ENCODE measurements at regions not wholly inside any gene's neighbourhood (a gene's known extent, or its start where the extent isn't known, plus 50 kb on each side); places are given as distances from the start of the nearest gene placed in this dataset.

- no peak overlapping the region for H2BK12ac ChIP-seq (ENCODE audit: low read depth, low read length)
- no peak overlapping the region for H2BK120ac ChIP-seq (replicated peaks; ENCODE audit: low read depth, low read length)
- 93% methylated on average over 4 of the region's 4 CpGs; no CpG with 5 or more reads in 1 of the 2 experiments for WGBS, 2 experiments (ENCODE audit: extremely low coverage in 1 of 2, insufficient coverage in 1 of 2, insufficient read length in 1 of 2, insufficient replicate concordance in 2 of 2, low coverage in 1 of 2, low lambda C conversion rate in 2 of 2, missing lambda C conversion rate in 1 of 2)
- H4K20me1 ChIP-seq (replicated peaks in 1 of 2; ENCODE audit: control insufficient read depth in 1 of 2, insufficient read depth in 2 of 2, low read length in 2 of 2) = no peaks in the 10 kb centered on the region
- H2AK5ac ChIP-seq (ENCODE audit: low read depth, low read length) = no peak overlapping the region
- no peak overlapping the region for H2BK15ac ChIP-seq (ENCODE audit: low read length)
- no peak overlapping the region for H3K23ac ChIP-seq (ENCODE audit: insufficient read length)
- no peak for FAIRE-seq
- H3K9me3 ChIP-seq (ENCODE audit: insufficient read depth in 2 of 2, low read depth in 1 of 2, low read length in 1 of 2) = no peaks in the 10 kb centered on the region
- H4K5ac ChIP-seq (ENCODE audit: insufficient read length, low read depth, low read length) = no peak overlapping the region
- H3K36me3 ChIP-seq (ENCODE audit: control insufficient read depth in 2 of 4, insufficient read depth in 4 of 4, low read length in 3 of 4) = no peaks in the 10 kb centered on the region
- no peak overlapping the region for H2BK20ac ChIP-seq (ENCODE audit: low read length)
- H4K91ac ChIP-seq (replicated peaks; ENCODE audit: insufficient read length, low read length) = no peak overlapping the region
- H3K4me2 ChIP-seq (ENCODE audit: insufficient read depth in 1 of 2, low read depth in 2 of 2, low read length in 2 of 2) = no peak overlapping the region
- H2AFZ ChIP-seq (ENCODE audit: low read length) = no peak overlapping the region
- no peaks in the 10 kb centered on the region for H3K4me1 ChIP-seq (replicated peaks in 1 of 4; ENCODE audit: control insufficient read depth in 3 of 4, insufficient read depth in 4 of 4, low read length in 3 of 4)
- no peaks in the 10 kb centered on the region for H3K27me3 ChIP-seq (replicated peaks in 1 of 4; ENCODE audit: control insufficient read depth in 3 of 4, extremely low read depth in 1 of 4, insufficient read depth in 3 of 4, low read length in 3 of 4)
- DNase-seq (ENCODE audit: low read depth in 1 of 2, low spot score in 2 of 2) = no peak
- H3K79me1 ChIP-seq (ENCODE audit: low read depth, low read length) = no peaks in the 10 kb centered on the region
- H3K79me2 ChIP-seq (ENCODE audit: control insufficient read depth in 1 of 2, insufficient read depth in 2 of 2, low read length in 2 of 2) = no peaks in the 10 kb centered on the region
- no peak overlapping the region for H3K56ac ChIP-seq (replicated peaks; ENCODE audit: insufficient read length, low read depth, low read length)
- H3K14ac ChIP-seq (ENCODE audit: insufficient read length) = no peak overlapping the region
- no peak overlapping the region for H3K18ac ChIP-seq (ENCODE audit: extremely low read depth, low read length)
- POLR2A ChIA-PET (ENCODE audit: partially characterized antibody) = no interaction called here
- CTCF ChIA-PET (ENCODE audit: partially characterized antibody) = interaction anchor here (1.1 to 1.4 kb wide), 3 partner anchors 10 to 69 kb away, joined by 3 to 4 read pairs (median 3); no protein-coding TSS in a partner anchor
- H3K27ac ChIP-seq (ENCODE audit: low read depth, low read length) = no peak overlapping the region
- H3K4ac ChIP-seq (replicated peaks; ENCODE audit: insufficient read length, low read depth, low read length) = no peak overlapping the region
- H3K23me2 ChIP-seq (ENCODE audit: low read depth, low read length) = no peaks in the 10 kb centered on the region
- no peak overlapping the region for H3K9ac ChIP-seq (replicated peaks in 1 of 4; ENCODE audit: extremely low read depth in 1 of 4, low read depth in 3 of 4, low read length in 3 of 4)
- no peak overlapping the region for H2BK5ac ChIP-seq (ENCODE audit: low read depth, low read length)
- no peak overlapping the region for H3K4me3 ChIP-seq (ENCODE audit: extremely low read depth in 1 of 4, insufficient read depth in 2 of 4, low read depth in 3 of 4, low read length in 4 of 4)
- no peak overlapping the region for H4K8ac ChIP-seq (ENCODE audit: extremely low read depth, insufficient read depth, low read length)
- TF ChIP-seq CEBPB (IDR thresholded peaks at IDR 0.05; ENCODE audit: low read depth, low read length) (no peak), SUZ12 (IDR thresholded peaks at IDR 0.05; ENCODE audit: low read length) (no peak), CBX8 (IDR thresholded peaks at IDR 0.05; ENCODE audit: borderline replicate concordance, low read depth, low read length) (no peak), BACH1 (IDR thresholded peaks at IDR 0.05; ENCODE audit: low read length) (no peak), EGR1 (IDR thresholded peaks at IDR 0.05; ENCODE audit: borderline replicate concordance, low read depth, low read length) (no peak)
These were observed 209.2 kb upstream of the DCC start for GRCh38 chr18:52130624-52131301.
